HTR-8/SVneo (cell line): ENCODE measurements at regions not wholly inside any gene's neighbourhood (a gene's known extent, or its start where the extent isn't known, plus 50 kb on each side); places are given as distances from the start of the nearest gene placed in this dataset.
"Not testable (repeated sequence)": the region's sequence is repeated elsewhere in the genome, so short reads cannot be mapped to it uniquely, and the experiment has no call there.

ENCODE experiments used
- DNase-seq: peaks from one replicate; pipeline ENCODE4 v3.0.0; 2011; ENCODE audit warnings: low spot score, mixed read lengths; ENCODE audit not compliant: insufficient read length
- FAIRE-seq: peaks from 2 replicates; lab custom pipeline; 2011; peaks lifted over from hg19 to GRCh38; lab: Jason Lieb, UNC

- not testable (repeated sequence) for FAIRE-seq, DNase-seq
Measured at GRCh38 chr1:16794609-16795008, 54.3 kb downstream of the RNU1-4 start.

GRCh38 chr1:16795119-16795518 is 54.8 kb downstream of the RNU1-4 start:
- DNase-seq, FAIRE-seq: not testable (repeated sequence)

GRCh38 chr1:16796179-16796578 is 55.9 kb downstream of the RNU1-4 start:
- FAIRE-seq = peak; percentile 28
- not testable (repeated sequence) for DNase-seq

GRCh38 chr1:16796625-16797046 is 56.3 kb downstream of the RNU1-4 start:
- FAIRE-seq, DNase-seq: not testable (repeated sequence)

- DNase-seq, FAIRE-seq: not testable (repeated sequence)
Measured at GRCh38 chr1:16797065-16797464, 56.7 kb downstream of the RNU1-4 start.

- FAIRE-seq, DNase-seq: not testable (repeated sequence)
Measured at GRCh38 chr1:16798050-16798449, 57.7 kb downstream of the RNU1-4 start.
